GM19240 (cell line): ENCODE measurements at regions not wholly inside any gene's neighbourhood (a gene's known extent, or its start where the extent isn't known, plus 50 kb on each side); places are given as distances from the start of the nearest gene placed in this dataset.

ENCODE experiments used
- DNase-seq: peaks from one replicate; pipeline ENCODE4 v3.0.0; 2011; ENCODE audit warnings: low spot score; ENCODE audit not compliant: insufficient read length

DNA sequence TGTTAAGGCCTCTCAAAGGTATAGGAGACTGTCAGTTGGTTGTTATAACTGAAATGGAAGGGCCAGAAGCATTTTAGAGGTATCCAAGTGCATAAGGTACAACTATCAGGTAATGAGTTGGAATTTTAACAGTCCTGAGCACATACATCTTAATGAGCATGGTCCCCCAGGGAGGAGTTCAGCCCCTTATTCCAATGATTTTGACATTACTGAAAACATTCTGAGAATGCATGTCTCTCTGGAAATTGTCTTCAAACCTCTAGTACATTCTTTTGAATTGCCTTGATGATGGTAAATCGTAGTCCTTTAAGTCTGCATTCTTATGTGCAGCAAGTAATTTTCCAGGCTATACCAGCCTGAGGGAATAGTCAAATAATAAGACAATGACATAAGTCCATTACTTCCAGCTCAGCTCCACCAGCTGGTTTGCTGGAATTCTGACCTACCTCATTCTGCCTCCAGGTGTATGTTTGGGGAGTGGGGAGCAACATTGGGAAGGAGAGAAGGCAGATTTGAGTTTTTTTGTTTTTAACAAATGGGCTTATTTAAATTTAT is 239.2 kb downstream of the MSRB3 start:
- no peak for DNase-seq

DNA sequence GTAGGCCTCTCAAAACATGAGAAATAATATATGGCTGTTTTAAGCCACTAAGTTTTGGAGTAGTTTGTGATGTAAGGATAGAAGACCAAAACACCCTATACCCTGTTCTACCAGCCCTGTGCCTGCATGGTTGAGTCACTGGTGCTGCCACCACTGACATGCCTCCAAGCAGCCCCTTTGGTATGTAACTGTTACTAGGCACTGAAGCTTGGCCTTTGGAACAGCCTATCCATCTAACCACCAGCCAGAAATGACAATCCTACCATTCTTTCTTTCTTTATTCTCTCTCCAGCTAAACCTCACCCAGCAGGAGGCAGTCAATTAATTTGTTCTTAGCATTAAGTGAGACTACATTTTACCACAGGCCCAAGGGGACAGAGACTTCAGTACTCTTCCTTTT is 240.3 kb downstream of the MSRB3 start:
- no peak for DNase-seq

DNA sequence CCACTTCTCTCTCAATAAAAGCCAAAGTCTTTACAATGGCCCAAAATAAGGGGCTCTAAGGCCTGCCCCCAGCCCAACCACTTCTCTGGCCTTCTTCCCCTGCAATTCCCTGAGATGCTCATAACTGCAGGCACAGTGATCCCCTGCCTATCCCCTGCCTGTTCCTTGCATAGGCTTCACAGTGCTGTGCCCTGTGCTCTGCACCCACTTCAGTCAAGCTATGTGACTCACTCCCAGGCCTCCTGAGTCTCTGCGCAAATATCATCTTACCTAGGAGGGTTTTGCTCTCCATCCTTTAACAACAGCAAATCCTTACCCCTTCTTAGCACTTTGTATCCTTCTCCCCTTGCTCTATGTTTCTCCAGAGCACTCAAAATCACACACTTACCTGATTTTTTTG is 242.2 kb downstream of the MSRB3 start:
- no peak for DNase-seq

DNA sequence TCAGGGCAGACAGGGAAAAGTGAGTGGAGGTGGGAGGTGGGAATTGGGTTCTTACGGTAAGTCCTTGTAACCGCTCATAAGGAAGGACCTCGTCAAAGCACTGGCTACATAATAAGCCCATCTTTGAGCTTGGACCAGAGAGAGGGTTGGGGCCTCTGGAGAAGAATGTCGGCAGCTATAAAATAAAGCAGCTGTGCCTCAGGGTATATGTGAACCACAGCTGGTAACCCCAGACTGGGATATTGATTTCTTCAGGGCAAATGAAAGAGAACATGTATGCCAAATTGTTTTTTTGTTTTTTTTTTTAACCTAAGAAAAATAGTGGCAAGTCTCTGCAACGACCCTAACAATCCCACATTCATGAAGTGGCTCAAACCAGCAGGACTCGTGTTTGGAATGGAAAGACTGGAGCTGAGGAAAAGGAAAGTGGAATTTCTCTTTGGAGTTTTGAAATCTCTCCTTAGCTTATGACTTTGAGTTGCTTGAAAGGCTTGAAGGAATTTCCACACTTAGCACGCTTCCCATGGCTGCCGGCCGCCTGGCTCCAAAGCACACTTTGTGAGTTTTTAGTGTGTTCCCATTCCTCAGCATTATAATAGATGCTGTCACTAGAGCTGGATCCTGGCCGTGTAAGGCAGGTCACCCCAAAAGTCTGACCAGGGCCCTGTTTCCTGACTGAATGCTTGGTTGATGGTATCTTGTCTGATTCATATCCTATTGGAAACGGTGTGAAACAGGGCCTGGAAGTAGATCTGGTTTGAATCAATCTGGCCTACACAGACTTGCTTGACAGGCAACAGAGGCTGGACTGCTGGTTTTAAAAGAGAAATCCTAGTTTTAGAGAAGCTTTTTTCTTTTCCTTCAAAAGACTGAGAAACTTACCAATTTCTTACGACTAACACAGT is 244.7 kb downstream of the MSRB3 start:
- no peak for DNase-seq

DNA sequence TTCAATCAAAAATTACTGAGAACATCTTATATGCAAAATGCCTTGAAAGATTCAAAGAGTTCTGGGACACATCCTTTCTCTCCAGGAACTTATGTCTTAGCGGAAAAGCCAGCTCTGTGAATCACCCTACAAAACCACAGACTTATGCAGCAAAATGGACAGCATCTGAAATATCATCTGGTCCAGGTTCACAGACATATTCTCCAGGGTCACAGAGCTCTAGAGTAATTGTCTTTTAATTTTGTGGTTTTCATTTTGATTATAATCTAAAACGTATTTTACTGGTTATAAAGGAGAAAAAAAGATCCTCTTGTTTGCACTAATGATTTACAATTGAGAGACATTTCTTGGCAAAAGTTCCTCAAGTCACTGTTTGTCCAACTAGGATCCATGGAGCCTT is 246.2 kb downstream of the MSRB3 start:
- no peak for DNase-seq

DNA sequence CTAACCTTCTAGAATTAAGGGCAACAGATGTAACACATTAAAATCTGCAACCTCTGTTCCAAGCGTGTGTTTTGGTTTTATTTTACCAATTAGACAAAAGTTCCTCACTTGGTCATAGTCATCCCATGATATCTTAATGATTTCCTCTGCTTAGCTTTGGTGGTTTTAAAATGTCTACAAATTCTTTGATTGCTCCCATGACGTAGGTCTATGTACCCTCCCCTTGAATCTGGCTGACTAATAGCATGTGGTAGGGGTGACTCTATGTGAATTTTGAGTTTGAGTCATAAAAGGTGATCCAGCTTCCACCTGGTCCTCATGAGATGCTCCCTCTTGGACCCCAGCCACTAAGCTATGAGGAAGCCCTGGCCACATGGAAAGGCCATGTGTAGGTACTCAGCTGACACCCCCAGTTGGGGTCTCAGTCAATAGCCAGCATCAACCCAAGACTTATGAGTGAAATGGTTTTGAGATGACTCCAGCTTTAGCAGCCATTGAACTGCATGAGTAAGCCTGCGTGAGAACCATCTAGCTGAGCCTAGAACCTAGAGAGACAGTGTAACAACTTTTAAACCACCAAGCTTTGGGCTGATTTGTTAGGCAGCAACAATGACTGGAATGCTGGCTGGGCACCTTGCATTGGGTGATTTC is 247.1 kb downstream of the MSRB3 start:
- DNase-seq = no peak

DNA sequence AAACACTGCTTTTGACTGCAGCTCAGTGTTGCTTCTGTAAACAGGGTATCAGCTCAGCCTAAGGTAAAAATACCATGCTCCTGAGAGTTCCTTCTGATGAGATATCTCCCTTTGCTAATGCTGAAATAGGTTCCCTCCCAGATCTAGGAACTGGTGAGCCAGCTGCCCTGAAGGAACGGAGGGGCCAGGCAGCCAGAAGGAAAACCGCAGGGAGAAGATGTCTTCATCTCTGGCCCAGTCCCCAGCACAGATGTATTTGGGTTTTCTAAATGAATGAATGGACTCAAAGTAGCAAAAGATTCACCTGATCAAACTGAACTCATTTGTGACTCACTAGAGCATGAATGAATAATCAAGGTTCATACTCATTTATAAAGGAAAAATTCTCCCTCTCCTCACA is 247.8 kb downstream of the MSRB3 start:
- DNase-seq = no peak

DNA sequence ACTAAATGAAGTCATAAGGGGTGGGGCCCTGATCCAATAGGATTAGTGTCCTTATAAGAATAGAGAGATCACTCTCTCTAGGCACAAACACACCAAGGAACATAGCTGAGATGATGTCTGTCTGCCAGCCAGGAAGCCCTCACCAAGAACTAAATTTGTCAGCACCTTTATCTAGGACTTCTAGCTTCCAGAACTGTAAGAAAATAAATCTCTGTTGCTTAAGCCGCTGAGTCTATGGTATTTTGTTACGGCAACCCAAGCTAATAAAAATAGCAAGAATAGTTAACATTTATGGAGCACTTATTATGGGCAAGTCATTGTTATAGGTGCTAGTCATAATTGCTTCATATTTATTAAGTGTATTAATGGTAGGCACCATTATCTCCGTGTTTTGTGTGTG is 249.6 kb downstream of the MSRB3 start:
- no peak for DNase-seq

DNA sequence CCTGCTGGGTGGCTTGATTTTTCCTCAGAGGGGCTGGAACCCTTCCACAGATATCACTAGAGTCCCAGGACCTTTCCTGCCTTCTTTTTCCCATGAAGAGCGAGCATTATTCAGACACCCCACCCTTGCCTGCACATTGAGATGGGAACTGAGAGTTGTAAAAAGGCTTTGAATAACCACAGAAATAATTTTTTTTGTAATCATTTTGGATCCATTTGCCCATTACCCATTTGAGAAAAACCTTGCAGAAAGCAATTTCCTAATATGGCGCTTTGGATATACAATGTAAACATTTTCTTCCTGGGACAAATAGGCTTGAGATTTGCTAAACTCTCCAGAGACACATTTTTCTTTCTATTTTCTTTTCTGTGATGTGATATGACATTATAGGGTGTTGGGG is 250.6 kb downstream of the MSRB3 start:
- DNase-seq = no peak

DNA sequence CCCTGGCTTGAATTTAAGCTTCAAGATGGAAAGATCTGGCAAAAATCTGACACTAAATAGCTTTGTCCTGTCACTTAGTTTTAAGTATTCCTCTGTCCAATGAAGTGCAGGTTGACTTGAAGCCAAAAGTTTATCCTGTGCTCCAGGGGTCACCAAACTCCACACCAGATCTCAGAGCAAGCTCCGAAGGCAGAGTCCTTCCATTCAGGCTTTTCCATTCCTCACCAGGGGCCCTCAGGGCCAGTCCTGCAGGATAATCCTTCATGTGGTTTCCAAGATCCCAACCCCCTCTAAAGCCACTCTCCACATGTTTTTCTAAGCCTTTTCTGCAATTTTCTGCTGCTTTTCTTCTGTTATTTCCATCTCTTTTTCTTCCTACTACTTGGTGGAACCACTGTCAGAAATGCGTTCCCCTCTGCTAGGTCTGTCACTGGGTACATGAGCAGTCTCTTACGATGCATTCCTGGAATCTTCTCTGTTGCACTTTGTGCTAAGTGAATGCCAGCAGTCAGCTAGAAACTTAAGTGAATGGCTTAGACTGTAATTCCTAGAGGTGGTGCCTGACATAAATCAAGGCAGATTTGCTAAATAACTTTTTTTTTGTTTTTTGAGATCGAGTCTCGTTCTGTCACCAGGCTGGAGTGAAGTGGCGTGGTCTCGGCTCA is 251.4 kb downstream of the MSRB3 start:
- DNase-seq = no peak

DNA sequence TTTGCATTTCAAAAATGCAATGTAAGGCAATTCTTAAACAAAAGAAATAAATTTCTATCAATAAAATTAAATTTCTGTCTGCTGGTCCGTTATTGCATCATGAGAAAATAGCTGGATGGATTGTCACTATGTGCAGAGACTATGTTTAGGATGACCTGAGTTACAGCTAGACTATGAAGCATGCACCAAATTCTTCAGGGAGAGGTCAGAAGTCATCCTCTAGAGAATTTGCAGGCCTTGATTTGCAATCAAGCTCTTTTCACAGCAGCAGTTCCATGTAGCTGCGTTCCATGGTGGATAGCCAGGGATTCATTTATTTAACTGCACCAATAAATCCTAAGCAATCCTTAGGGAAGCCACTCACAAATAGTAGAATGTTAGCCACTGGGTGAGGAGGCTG is 253.7 kb downstream of the MSRB3 start:
- DNase-seq = no peak

DNA sequence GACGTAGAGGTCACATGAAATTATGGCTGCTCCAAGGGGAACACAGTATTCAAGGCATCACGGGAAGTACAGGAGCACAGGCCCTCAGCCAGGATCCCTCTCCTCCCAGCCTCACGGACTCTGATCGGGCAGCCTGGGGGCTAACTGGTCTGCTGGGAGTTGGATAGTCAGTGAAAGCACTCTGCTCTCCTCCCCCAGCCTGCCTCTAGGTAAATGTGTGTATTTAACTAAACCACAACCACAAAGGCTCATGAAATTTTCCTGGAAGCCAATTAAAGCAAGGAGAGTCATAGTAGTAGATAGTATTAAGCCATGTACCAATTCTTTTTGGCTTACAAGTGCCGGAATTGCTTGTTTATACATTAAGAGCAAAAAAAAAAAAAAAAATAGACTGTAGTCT is 254.3 kb downstream of the MSRB3 start:
- DNase-seq = no peak

DNA sequence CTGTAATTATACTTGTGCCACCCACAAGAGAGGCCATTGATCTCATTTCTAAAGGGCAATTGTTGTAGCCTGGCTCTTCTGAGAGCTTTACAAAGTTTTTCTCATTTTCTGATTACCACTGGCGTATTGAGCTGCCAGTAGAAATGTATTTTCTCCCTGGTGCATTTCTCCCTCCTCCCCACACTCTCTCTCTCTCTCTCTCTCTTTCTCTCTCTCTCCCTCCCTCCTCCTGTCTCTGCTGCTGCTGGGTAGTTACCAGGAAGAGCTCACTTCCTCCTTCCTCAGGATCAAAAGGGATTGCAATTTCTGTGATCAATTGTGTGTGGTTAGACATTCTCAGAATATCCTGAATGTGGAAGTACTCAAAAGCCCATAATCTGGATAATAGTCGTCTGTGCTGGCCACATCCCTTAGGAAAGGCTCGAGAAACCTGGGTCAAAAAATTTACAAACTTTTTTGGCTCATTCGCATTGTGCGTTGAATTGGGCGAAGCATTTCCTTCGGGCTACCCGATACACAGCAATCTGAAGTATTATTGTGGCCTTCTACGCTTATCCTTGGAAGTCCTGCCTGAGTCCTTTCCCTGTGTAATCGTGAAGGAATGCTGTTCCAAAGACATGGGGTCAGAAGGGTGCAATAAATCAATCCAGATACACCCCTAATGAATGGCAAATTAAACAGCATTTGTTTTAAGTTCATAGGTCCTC is 254.8 kb downstream of the MSRB3 start:
- DNase-seq = no peak

DNA sequence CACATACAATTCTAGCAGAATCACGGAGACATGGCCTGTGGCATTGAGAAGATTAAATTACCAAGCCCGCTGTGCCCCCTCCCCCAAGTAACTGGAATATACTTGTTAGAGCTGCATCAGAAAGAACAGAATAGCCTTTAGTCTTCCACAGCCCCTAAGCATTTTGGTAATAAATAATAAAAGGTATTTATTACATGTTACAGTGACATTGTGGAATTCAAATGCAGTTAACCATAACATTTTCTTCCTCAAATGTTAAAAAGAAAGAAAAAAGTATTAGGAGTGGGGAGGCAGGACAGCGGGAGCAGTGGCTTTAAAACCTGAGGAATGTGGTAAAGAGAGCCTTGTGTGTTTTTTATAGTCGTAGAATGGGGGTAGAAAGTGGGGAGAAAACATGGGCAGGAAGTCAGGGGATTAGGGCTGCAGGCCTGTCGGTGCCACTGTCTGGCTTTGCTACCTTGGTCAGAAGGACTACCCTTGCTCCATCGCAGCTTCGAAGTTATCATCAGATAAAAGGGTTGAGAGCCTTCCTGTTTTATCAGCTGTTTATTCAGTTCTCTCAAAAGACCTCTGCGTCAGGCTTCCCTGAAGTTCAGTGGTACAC is 255.9 kb downstream of the MSRB3 start:
- DNase-seq = no peak

DNA sequence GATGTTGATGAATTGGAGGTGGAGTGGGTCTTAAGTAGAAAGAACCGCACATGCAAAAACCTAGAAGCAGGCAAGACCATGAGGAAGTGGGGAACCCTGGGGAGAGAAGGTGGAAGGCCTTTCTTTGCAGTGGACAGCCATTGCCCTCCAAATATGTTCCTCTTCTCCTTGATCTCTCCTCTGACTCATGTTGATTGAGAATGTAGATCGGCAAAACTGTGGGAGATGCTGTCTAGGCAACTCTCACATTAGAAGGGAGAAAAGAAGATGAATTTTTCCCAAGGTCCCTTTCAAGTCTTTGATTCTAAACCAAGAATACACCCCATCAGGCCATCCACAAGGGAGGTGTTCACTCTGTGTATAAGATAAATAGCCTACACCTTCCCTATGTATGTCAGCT is 257.5 kb downstream of the MSRB3 start:
- DNase-seq = no peak

DNA sequence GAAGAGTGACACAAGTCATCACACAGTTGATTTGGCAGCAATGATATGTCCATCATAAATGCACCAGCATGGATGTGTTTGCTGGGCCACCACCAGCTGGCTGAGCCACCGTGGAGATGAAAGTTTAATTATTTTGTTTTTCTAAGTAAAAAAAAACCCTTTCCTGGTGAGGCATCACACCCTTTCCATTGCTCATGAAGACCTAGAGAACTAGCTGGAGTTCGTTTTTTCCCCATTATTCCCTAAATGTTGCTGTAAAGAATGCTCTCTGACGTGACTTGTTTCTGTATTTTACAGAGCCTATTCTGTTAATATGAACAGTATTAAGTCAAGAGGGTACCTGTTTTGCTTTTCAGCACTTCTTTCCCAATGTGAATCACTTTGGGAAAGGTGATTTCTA is 257.9 kb downstream of the MSRB3 start:
- no peak for DNase-seq

DNA sequence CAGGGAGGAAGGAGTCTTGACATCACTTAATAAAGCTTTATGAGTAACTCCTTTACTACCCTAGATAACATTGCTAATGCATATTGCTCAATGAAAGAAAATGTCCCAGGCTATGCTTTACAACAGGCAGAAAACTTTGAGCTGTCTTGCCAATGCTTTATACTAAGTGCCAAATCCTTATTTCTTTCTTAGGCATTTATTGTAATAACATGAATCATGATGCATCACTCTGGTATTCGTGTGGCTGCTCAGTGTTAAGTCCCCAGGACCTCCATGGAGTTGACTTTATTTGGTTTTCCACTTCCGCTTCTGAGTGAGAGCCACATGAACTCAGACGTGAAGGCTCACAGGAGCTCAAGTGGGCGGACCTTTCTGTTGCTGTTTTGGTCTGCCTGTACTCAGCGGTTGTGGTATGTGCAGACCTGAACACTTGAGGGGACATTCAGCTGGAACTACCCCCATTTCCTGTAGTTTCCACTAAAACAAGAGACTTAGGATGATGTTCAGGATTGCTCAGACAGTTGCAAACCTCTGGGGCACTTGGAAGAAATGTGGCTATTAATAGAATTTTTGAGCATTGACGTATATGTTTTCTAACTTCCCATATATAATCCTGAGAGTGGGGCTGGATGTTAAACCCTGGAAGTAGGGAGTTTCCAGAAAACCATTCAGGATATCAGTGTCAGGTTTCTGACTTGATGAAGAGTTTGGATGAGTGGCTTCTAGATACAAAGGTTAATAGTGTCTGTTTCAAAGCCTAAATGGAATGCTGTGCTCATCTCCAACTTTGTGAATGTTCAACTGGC is 258.6 kb downstream of the MSRB3 start:
- no peak for DNase-seq

DNA sequence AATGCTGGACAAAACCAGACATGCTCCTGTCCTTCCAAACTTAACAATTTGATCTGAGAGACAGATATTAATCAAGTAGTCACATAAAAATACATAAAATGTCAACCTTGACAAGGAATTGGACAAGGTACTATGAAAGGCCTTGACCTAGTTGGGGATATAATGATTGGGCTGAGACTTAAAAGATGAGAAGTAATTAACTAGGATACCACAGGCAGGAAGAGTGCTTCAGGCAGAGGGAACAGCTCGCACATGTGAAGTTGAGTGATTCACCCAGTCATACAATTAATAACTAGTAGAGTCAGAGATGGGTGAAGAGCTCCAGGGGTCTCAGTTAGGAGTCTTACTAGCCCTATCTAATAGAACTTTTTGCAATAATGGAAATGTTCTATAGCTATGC is 259.5 kb downstream of the MSRB3 start:
- DNase-seq = no peak

DNA sequence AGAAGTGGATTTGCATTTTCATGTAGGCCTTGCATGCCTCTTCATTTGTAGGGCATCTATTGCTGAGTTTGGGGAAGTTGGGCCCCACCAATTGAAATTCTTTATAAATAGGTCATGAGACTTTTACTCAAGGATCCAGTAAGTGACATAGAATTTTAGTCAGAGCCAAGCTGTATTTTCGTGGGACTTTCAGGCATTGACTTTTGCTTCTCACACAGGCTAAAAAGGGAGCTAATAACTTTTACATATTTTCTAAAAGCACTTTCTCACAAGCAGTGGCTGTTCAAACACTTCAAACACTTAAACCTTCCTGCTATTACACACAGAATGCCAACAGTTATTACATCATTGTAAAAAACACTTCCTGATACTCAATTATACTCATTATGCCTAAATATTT is 260.5 kb downstream of the MSRB3 start:
- DNase-seq = no peak

DNA sequence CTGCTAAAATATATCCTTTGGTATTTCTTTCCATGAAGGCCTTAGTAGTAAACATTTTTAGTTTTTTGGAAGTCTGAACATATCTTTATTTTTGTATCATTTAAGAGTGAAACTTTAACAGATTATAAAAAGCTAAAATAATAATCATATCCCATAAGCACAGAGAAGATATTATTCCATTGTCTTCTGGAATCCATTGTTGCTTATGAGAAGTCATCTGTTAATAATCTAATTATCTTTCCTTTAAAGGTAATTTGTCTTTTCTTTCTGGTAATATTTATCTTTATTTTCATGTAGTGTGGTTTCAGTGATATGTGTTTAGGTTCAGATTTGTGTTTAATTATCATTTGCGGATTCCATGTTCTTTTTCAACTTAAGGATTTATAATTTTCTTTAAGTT is 261.7 kb downstream of the MSRB3 start:
- no peak for DNase-seq
